H1 (cell line): ENCODE measurements at regions not wholly inside any gene's neighbourhood (a gene's known extent, or its start where the extent isn't known, plus 50 kb on each side); places are given as distances from the start of the nearest gene placed in this dataset.

Experiments used
- CHD1 ChIP-seq: IDR thresholded peaks from 2 replicates; pipeline ENCODE4 v1.6.1; 2012; ENCODE audit warnings: low read depth, low read length, improper control_type of control experiment
- FOSL1 ChIP-seq: IDR thresholded peaks from 2 replicates; pipeline ENCODE4 v1.6.1; 2011; ENCODE audit warnings: mild to moderate bottlenecking, low read depth, low read length, moderate library complexity; ENCODE audit not compliant: insufficient read depth
- JUN ChIP-seq: IDR thresholded peaks from 2 replicates; pipeline ENCODE4 v1.6.1; 2011; ENCODE audit warnings: low read depth, mild to moderate bottlenecking, improper control_type of control experiment, low read length
- RXRA ChIP-seq: IDR thresholded peaks from 2 replicates; pipeline ENCODE4 v1.6.1; 2011; ENCODE audit warnings: low read depth, mild to moderate bottlenecking, low read length, moderate library complexity; ENCODE audit not compliant: insufficient read depth

DNA sequence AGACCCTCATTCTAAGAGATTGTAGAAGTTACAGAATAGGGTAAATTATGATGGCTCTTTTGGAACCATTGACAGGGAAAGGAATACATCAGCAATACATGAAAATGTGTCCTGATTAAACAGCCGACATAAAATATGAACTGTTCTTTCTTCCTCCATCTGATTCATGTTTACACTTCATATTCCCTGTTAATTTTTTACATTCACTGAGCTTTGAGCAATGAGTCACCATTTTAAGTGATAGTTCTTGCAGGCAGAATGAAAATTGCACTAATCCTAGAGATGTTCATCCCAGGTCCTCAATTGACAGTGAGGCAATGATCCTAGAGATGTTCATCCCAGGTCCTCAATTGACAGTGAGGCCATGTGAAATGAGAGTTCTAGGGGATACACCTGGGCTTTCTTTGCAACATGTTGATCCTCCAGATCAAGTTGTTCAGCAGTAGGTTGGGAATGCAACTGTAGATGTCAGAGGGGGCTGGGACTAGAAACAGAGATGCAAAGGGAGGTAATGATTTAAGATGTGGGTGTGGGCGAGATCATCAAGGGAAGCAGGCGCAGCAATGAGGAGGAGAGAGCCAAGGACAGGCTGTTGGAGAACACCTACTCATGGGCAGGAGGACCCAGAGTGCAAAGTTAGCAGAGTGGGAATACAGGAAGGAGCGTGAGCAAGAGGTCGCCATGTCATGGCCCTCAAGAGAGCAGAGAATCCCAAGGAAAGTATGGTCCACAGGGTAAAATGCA, 138.7 kb downstream of the ZNF365 start (continued):
- TF ChIP-seq RXRA (no peak), JUN (no peak), FOSL1 (no peak), CHD1 (no peak)
